CD8-positive, alpha-beta memory T cell (primary cell): ENCODE measurements at regions not wholly inside any gene's neighbourhood (a gene's known extent, or its start where the extent isn't known, plus 50 kb on each side); places are given as distances from the start of the nearest gene placed in this dataset.
A peak's percentile ranks its signal among the peaks of the same experiment; 100 is the strongest.

ENCODE experiments used
- CTCF ChIA-PET: fragments of 350-600 bp; sonication (Branson Sonifier 250); formaldehyde crosslinking; loops from one replicate; lab custom pipeline; 2021; ENCODE audit warnings: antibody characterized with exemption; lab: Charles Lee
- POLR2A ChIA-PET: fragments of 350-600 bp; sonication (Branson Sonifier 250); formaldehyde crosslinking; loops from one replicate; lab custom pipeline; 2021; ENCODE audit warnings: antibody characterized with exemption; lab: Charles Lee
- DNase-seq, 5 donors: peaks; one replicate each; pipeline versions ENCODE4 v3.0.0 to v3.0.0-alpha.2; 2020 to 2022; ENCODE audit warnings: mixed read lengths in 1 of 5
- H3K27ac ChIP-seq: one replicate; pipeline ENCODE4 v1.7.0; 2013; ENCODE audit warnings: low read depth, mild to moderate bottlenecking, low read length, moderate library complexity
- H3K27me3 ChIP-seq: 2 replicates; pipeline ENCODE4 v1.7.0; 2013; ENCODE audit warnings: low read length, mild to moderate bottlenecking; ENCODE audit not compliant: insufficient read depth, poor library complexity, severe bottlenecking
- H3K36me3 ChIP-seq: 2 replicates; pipeline ENCODE4 v1.7.0; 2013; ENCODE audit warnings: mild to moderate bottlenecking, low read length, moderate library complexity; ENCODE audit not compliant: insufficient read depth
- H3K4me1 ChIP-seq: 2 replicates; pipeline ENCODE4 v1.7.0; 2013; ENCODE audit warnings: mild to moderate bottlenecking, low read length, moderate library complexity; ENCODE audit not compliant: insufficient read depth
- H3K4me3 ChIP-seq: 2 replicates; pipeline ENCODE4 v1.7.0; 2013; ENCODE audit warnings: mild to moderate bottlenecking, low read length
- H3K9me3 ChIP-seq: 2 replicates; pipeline ENCODE4 v1.7.0; 2013; ENCODE audit warnings: mild to moderate bottlenecking, low read length
- H3K27ac Mint-ChIP-seq, 8 donors: one replicate each; pipeline ENCODE4 v1.8.0; 2020 to 2021; ENCODE audit warnings: mixed read lengths in 8 of 8, mild to moderate bottlenecking in 6 of 8, inconsistent platforms in 3 of 8, moderate library complexity in 3 of 8
- H3K27me3 Mint-ChIP-seq, 2 donors: one replicate each; pipeline ENCODE4 v1.8.0; 2020 to 2021; ENCODE audit warnings: mixed read lengths in 2 of 2, mild to moderate bottlenecking in 1 of 2, moderate library complexity in 1 of 2
- H3K36me3 Mint-ChIP-seq, 3 donors: one replicate each; pipeline ENCODE4 v1.8.0; 2020 to 2021; ENCODE audit warnings: mixed read lengths in 3 of 3, inconsistent platforms in 1 of 3, mild to moderate bottlenecking in 1 of 3
- H3K4me1 Mint-ChIP-seq, 3 donors: one replicate each; pipeline ENCODE4 v1.8.0; 2020 to 2021; ENCODE audit warnings: mixed read lengths in 3 of 3, inconsistent platforms in 1 of 3, mild to moderate bottlenecking in 1 of 3
- H3K4me3 Mint-ChIP-seq, 7 donors: one replicate each; pipeline ENCODE4 v1.8.0; 2020 to 2021; ENCODE audit warnings: mixed read lengths in 7 of 7, mild to moderate bottlenecking in 6 of 7, moderate library complexity in 4 of 7, inconsistent platforms in 2 of 7
- H3K9me3 Mint-ChIP-seq, 5 donors: one replicate each; pipeline ENCODE4 v1.8.0; 2020 to 2022; ENCODE audit warnings: mixed read lengths in 5 of 5, mild to moderate bottlenecking in 3 of 5, moderate library complexity in 2 of 5, inconsistent platforms in 1 of 5

- ChIA-PET CTCF (no interaction called here), POLR2A (interaction anchor here (0.5 kb wide), 1 partner anchor 601 kb away, joined by 3 read pairs; no protein-coding TSS in a partner anchor)
- no peaks in the 10 kb centered on the region for H3K36me3 ChIP-seq
- H3K27ac Mint-ChIP-seq: no peak overlapping the region
- no peaks in the 10 kb centered on the region for H3K9me3 ChIP-seq
- no peaks in the 10 kb centered on the region for H3K27me3 ChIP-seq
- H3K4me1 Mint-ChIP-seq: no peaks in the 10 kb centered on the region
- no peak overlapping the region for H3K4me3 Mint-ChIP-seq
- H3K27me3 Mint-ChIP-seq: peaks cover under 1 to 5% of the 10 kb centered on the region in 2 donors
- no peaks in the 10 kb centered on the region for H3K4me1 ChIP-seq
- no peak for DNase-seq
- H3K9me3 Mint-ChIP-seq: peaks cover 0 to 2% (median 0%) of the 10 kb centered on the region in 5 donors
- H3K27ac ChIP-seq: no peak overlapping the region
- no peak overlapping the region for H3K4me3 ChIP-seq
- no peaks in the 10 kb centered on the region for H3K36me3 Mint-ChIP-seq
These were observed 156.8 kb upstream of the ATP1B1 start for GRCh38 chr1:168949672-168950071.

GRCh38 chr1:168957818-168958217 is 148.7 kb upstream of the ATP1B1 start:
- ChIA-PET POLR2A (no interaction called here), CTCF (no interaction called here)
- H3K27ac Mint-ChIP-seq: no peak overlapping the region
- no peak for DNase-seq
- peaks cover 6 to 31% of the 10 kb centered on the region in 2 donors for H3K27me3 Mint-ChIP-seq
- H3K4me3 Mint-ChIP-seq: no peak overlapping the region
- Histone ChIP-seq H3K4me1 (no peaks in the 10 kb centered on the region), H3K36me3 (no peaks in the 10 kb centered on the region), H3K4me3 (no peak overlapping the region), H3K27me3 (no peaks in the 10 kb centered on the region), H3K27ac (no peak overlapping the region), H3K9me3 (no peaks in the 10 kb centered on the region)
- no peaks in the 10 kb centered on the region for H3K4me1 Mint-ChIP-seq
- peaks cover 0 to 4% (median 0%) of the 10 kb centered on the region in 3 donors for H3K36me3 Mint-ChIP-seq
- H3K9me3 Mint-ChIP-seq: peaks cover 0 to 2% (median 0%) of the 10 kb centered on the region in 5 donors

- Mint-ChIP-seq H3K9me3 (peaks cover 0 to 2% (median 0%) of the 10 kb centered on the region in 5 donors), H3K4me3 (no peak overlapping the region), H3K27ac (no peak overlapping the region), H3K4me1 (no peaks in the 10 kb centered on the region), H3K36me3 (peaks cover 0 to 4% (median 0%) of the 10 kb centered on the region in 3 donors), H3K27me3 (peaks cover 6 to 31% of the 10 kb centered on the region in 2 donors)
- ChIA-PET POLR2A (no interaction called here), CTCF (no interaction called here)
- Histone ChIP-seq H3K4me3 (no peak overlapping the region), H3K27ac (no peak overlapping the region), H3K9me3 (no peaks in the 10 kb centered on the region), H3K27me3 (no peaks in the 10 kb centered on the region), H3K4me1 (no peaks in the 10 kb centered on the region), H3K36me3 (no peaks in the 10 kb centered on the region)
- DNase-seq: no peak
These were observed 147.8 kb upstream of the ATP1B1 start for GRCh38 chr1:168958562-168959289.

GRCh38 chr1:168959382-168959781 is 147.1 kb upstream of the ATP1B1 start:
- Histone ChIP-seq H3K27me3 (no peaks in the 10 kb centered on the region), H3K27ac (no peak overlapping the region), H3K4me3 (no peak overlapping the region), H3K4me1 (no peaks in the 10 kb centered on the region), H3K36me3 (no peaks in the 10 kb centered on the region), H3K9me3 (no peaks in the 10 kb centered on the region)
- Mint-ChIP-seq H3K9me3 (no peaks in the 10 kb centered on the region), H3K27me3 (peaks cover 6 to 31% of the 10 kb centered on the region in 2 donors), H3K27ac (no peak overlapping the region), H3K4me3 (no peak overlapping the region), H3K4me1 (no peaks in the 10 kb centered on the region), H3K36me3 (peaks cover 0 to 4% (median 0%) of the 10 kb centered on the region in 3 donors)
- POLR2A ChIA-PET: no interaction called here
- CTCF ChIA-PET: no interaction called here
- no peak for DNase-seq

- Mint-ChIP-seq H3K27me3 (peaks cover 6 to 31% of the 10 kb centered on the region in 2 donors), H3K4me1 (no peaks in the 10 kb centered on the region), H3K4me3 (no peak overlapping the region), H3K9me3 (no peaks in the 10 kb centered on the region), H3K27ac (no peak overlapping the region), H3K36me3 (peaks cover 0 to 4% (median 0%) of the 10 kb centered on the region in 3 donors)
- Histone ChIP-seq H3K27me3 (no peaks in the 10 kb centered on the region), H3K9me3 (no peaks in the 10 kb centered on the region), H3K4me3 (no peak overlapping the region), H3K4me1 (no peaks in the 10 kb centered on the region), H3K27ac (no peak overlapping the region), H3K36me3 (no peaks in the 10 kb centered on the region)
- DNase-seq: no peak
- CTCF ChIA-PET: no interaction called here
- POLR2A ChIA-PET: no interaction called here
These were observed 146.4 kb upstream of the ATP1B1 start for GRCh38 chr1:168960114-168960513.

GRCh38 chr1:168960595-168960994 is 145.9 kb upstream of the ATP1B1 start:
- H3K4me3 ChIP-seq: no peak overlapping the region
- no peak overlapping the region for H3K27ac Mint-ChIP-seq
- no peak overlapping the region for H3K27ac ChIP-seq
- H3K27me3 ChIP-seq: no peaks in the 10 kb centered on the region
- H3K9me3 ChIP-seq: no peaks in the 10 kb centered on the region
- no peak overlapping the region for H3K4me3 Mint-ChIP-seq
- ChIA-PET POLR2A (no interaction called here), CTCF (no interaction called here)
- no peaks in the 10 kb centered on the region for H3K36me3 ChIP-seq
- no peak for DNase-seq
- no peaks in the 10 kb centered on the region for H3K9me3 Mint-ChIP-seq
- H3K4me1 Mint-ChIP-seq: no peaks in the 10 kb centered on the region
- no peaks in the 10 kb centered on the region for H3K4me1 ChIP-seq
- peaks cover 0 to 4% (median 0%) of the 10 kb centered on the region in 3 donors for H3K36me3 Mint-ChIP-seq
- H3K27me3 Mint-ChIP-seq: peaks cover 4 to 31% of the 10 kb centered on the region in 2 donors

- peaks cover 0 to 4% (median 0%) of the 10 kb centered on the region in 3 donors for H3K36me3 Mint-ChIP-seq
- peak overlapping the region in 1 of 8 donors; percentile 28 for H3K27ac Mint-ChIP-seq
- no peak overlapping the region for H3K27ac ChIP-seq
- H3K27me3 Mint-ChIP-seq: peaks cover 2 to 22% of the 10 kb centered on the region in 2 donors
- no peak for DNase-seq
- no peak overlapping the region for H3K4me3 ChIP-seq
- no peaks in the 10 kb centered on the region for H3K27me3 ChIP-seq
- no peaks in the 10 kb centered on the region for H3K4me1 ChIP-seq
- ChIA-PET CTCF (no interaction called here), POLR2A (no interaction called here)
- no peaks in the 10 kb centered on the region for H3K9me3 Mint-ChIP-seq
- H3K4me1 Mint-ChIP-seq: no peaks in the 10 kb centered on the region
- no peak overlapping the region for H3K4me3 Mint-ChIP-seq
- no peaks in the 10 kb centered on the region for H3K36me3 ChIP-seq
- H3K9me3 ChIP-seq: no peaks in the 10 kb centered on the region
These were observed 142.9 kb upstream of the ATP1B1 start for GRCh38 chr1:168963601-168964000.

GRCh38 chr1:168964478-168964877 is 142.0 kb upstream of the ATP1B1 start:
- H3K9me3 ChIP-seq: no peaks in the 10 kb centered on the region
- no peaks in the 10 kb centered on the region for H3K27me3 ChIP-seq
- peaks cover 0 to 4% (median 0%) of the 10 kb centered on the region in 3 donors for H3K36me3 Mint-ChIP-seq
- no peaks in the 10 kb centered on the region for H3K9me3 Mint-ChIP-seq
- no peaks in the 10 kb centered on the region for H3K4me1 Mint-ChIP-seq
- ChIA-PET POLR2A (no interaction called here), CTCF (no interaction called here)
- H3K4me3 Mint-ChIP-seq: no peak overlapping the region
- no peak overlapping the region for H3K27ac Mint-ChIP-seq
- no peaks in the 10 kb centered on the region for H3K36me3 ChIP-seq
- no peaks in the 10 kb centered on the region for H3K4me1 ChIP-seq
- DNase-seq: no peak
- no peak overlapping the region for H3K27ac ChIP-seq
- no peak overlapping the region for H3K4me3 ChIP-seq
- peaks cover 2 to 19% of the 10 kb centered on the region in 2 donors for H3K27me3 Mint-ChIP-seq
